ENCODE measurements at regions not wholly inside any gene's neighbourhood (a gene's known extent, or its start where the extent isn't known, plus 50 kb on each side); places are given as distances from the start of the nearest gene placed in this dataset.
"Not testable (repeated sequence)": the region's sequence is repeated elsewhere in the genome, so short reads cannot be mapped to it uniquely, and the experiment has no call there.

DNA sequence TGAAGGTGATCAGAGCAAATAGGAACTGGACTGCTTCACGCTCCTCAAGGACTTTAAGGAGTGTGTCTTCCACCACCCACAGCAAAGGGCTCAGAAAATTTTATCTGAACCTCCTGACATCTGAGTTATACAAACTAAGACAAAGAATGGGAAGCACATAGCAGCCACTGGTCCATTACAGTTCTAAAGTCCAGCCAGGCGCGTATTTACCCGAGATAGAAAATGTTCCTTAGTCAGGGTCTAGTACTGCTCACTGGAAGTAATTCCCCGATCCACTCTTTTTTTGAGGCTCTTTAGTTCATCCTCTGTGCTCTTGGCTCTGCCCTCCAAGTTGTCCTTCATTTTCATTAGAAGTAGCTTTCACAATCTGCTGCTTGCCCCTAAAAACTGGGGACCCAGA is 88.5 kb upstream of the GOLGA8J start:
- ChIA-PET CTCF (no interaction called here), POLR2A (no interaction called here)
- no peak for DNase-seq (ENCODE audit: extremely low spot score)
- TF ChIP-seq, protein P1, sequence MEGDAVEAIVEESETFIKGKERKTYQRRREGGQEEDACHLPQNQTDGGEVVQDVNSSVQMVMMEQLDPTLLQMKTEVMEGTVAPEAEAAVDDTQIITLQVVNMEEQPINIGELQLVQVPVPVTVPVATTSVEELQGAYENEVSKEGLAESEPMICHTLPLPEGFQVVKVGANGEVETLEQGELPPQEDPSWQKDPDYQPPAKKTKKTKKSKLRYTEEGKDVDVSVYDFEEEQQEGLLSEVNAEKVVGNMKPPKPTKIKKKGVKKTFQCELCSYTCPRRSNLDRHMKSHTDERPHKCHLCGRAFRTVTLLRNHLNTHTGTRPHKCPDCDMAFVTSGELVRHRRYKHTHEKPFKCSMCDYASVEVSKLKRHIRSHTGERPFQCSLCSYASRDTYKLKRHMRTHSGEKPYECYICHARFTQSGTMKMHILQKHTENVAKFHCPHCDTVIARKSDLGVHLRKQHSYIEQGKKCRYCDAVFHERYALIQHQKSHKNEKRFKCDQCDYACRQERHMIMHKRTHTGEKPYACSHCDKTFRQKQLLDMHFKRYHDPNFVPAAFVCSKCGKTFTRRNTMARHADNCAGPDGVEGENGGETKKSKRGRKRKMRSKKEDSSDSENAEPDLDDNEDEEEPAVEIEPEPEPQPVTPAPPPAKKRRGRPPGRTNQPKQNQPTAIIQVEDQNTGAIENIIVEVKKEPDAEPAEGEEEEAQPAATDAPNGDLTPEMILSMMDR (IDR thresholded peaks at IDR 0.05; ENCODE audit: control extremely low read depth, extremely low read depth, low read depth, missing control alignments): no peak

DNA sequence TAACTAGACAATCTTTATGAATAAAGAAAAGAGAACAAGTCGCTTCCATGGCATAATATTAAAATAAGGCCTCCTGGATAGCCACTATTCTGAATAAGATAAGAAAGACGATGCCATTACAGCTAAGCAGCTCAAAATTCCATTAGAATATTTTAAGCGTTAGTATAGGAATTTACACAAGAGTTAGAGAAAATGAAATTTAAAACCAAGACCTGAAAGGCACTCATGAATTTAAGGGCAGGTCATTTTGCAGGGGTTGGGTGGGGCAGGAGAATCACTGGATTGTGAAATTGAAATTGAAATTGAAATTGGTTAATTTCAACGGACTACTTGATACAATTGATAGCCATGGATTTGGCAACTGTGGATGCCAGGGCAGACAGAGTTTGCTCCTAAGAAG is 91.8 kb upstream of the GOLGA8J start:
- no peak for DNase-seq (ENCODE audit: extremely low spot score)
- POLR2A ChIA-PET: no interaction called here
- TF ChIP-seq, protein P1 (IDR thresholded peaks at IDR 0.05; ENCODE audit: control extremely low read depth, extremely low read depth, low read depth, missing control alignments): no peak
- CTCF ChIA-PET: interaction anchor here (1.1 kb wide), 1 partner anchor 10 kb away, joined by 4 read pairs; no protein-coding TSS in a partner anchor

DNA sequence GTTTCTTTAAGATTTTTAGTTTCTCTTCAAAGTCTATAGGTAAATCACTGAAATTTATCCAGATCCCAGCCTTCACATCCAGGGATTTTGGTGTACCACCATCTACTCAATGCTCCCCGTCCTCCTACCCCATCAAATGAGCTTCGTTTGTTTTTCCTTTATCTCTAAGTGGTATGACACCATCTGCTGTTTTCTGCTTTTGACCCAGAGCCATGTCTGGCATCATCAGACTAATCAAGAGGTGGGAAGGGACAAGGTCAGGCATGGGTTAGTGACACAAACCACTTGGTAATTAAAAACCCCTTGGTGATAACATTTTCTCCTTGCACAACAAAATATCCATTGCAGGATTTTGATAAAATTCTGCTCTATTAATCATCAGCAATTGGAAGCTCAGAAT is 92.7 kb upstream of the GOLGA8J start:
- no peak for DNase-seq (ENCODE audit: extremely low spot score)
- TF ChIP-seq, protein P1 (IDR thresholded peaks at IDR 0.05; ENCODE audit: control extremely low read depth, extremely low read depth, low read depth, missing control alignments): no peak
- CTCF ChIA-PET: interaction anchor here (0.9 to 1.1 kb wide), 2 partner anchors 11 to 17 kb away, joined by 3 to 4 read pairs; no protein-coding TSS in a partner anchor
- POLR2A ChIA-PET: no interaction called here

DNA sequence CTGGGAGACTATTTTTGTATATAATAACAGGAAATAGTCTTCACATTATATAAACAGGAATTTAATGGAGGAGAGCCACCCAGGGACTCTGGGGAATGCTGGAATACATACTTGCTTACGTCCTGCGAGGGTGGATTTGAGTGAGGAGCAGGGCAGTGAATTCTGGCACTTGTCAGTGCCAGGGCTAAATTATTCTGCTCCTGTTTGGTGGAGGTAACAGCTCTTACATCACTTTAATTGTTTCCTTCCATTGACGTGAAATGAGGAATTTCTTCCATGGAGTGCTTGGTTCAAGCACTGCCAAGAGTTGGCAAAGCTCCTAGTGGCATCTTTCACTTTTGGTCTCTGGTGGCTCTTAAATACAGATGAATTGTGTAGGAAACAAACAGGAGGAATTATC is 94.1 kb upstream of the GOLGA8J start:
- TF ChIP-seq, protein P1 (IDR thresholded peaks at IDR 0.05; ENCODE audit: control extremely low read depth, extremely low read depth, low read depth, missing control alignments): no peak
- ChIA-PET POLR2A (no interaction called here), CTCF (no interaction called here)
- DNase-seq (ENCODE audit: extremely low spot score): no peak

DNA sequence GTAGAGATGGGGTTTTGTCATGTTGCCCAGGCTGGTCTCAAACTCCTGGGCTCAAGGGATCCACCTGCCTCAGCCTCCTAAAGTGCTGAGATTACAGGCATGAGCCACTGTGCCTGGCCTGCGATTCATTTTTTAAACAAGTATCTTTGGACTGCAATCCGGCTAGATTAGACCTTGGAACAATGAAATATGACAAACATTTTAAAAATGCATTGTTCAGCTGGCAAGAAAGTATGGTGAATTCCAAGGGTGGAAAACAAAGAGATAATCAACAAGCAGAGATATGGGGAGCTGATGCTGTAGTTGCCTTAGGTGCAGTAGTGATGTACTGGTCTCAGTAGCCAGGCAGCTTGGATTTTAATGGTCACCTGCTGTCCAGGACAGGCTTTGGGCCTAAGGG is 95.8 kb upstream of the GOLGA8J start:
- CTCF ChIA-PET: no interaction called here
- no peak for DNase-seq (ENCODE audit: extremely low spot score)
- POLR2A ChIA-PET: no interaction called here
- TF ChIP-seq, protein P1 (IDR thresholded peaks at IDR 0.05; ENCODE audit: control extremely low read depth, extremely low read depth, low read depth, missing control alignments): no peak

DNA sequence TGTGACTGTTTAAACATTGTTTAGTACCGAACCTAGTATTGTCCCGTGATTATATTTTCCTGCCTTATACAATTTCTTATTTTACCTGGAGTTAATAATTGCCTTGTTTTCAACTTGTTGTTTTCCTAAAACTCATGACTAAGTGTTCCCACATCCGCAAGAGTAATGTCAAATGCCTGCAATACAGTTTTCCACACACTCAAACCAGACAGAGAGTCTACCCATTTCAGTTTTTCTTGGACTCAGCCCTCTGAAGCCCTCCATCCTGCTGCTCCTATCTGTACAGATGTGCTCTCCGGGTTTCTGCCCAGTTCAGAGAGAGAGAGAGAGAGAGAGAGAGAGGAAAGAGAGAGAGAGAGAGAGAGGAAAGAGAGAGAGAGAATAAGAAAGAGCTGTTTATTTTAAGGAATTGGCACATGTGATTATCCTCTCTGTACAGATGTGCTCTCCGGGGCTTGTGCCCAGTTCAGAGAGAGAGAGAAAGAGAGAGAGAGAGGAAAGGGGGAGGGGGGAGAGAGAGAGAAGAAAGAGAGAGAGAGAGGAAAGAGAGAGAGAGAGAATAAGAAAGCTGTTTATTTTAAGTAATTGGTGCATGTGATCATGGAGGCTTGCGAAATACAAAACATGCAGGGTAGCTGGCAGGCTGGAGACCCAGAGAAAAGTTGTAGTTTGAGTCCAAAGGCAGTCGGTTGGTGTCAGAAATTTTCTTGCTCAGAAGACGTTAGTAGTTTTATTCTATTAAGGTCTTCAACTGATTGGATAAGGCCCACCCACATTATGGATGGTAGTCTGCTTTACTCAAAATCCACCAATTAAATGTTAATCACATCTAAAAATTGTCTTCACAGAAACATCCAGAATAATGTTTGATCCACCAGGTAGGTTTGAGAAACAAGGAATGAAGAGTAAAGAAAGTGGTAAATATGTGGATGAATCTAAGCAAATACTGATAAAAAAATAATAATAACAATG is 104.1 kb upstream of the GOLGA8J start:
- TF ChIP-seq, protein P1 (IDR thresholded peaks at IDR 0.05; ENCODE audit: control extremely low read depth, extremely low read depth, low read depth, missing control alignments): no peak
- POLR2A ChIA-PET: no interaction called here
- no peak for DNase-seq (ENCODE audit: extremely low spot score)
- CTCF ChIA-PET: no interaction called here

DNA sequence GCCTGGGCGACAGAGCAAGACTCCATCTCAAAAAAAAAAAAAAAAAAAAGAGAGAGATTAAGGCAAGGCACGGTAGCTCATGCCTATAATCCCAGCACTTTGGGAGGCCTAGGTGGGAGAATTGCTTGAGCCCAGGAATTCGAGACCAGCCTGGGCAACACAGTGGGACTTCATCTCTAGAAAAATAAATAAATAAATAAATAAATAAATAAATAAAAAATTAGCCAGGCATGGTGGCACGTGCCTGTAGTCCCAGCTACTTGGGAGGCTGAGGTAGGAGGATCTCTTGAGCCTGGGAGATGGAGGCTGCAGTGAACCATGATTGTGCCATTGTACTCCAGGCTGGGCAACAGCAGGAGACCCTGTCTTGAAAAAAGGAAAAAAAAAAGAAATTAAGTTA is 108.7 kb upstream of the GOLGA8J start:
- POLR2A ChIA-PET; CTCF ChIA-PET; DNase-seq (ENCODE audit: extremely low spot score): not testable (repeated sequence)
